GM23338 (cell line): ENCODE measurements at regions not wholly inside any gene's neighbourhood (a gene's known extent, or its start where the extent isn't known, plus 50 kb on each side); places are given as distances from the start of the nearest gene placed in this dataset.
"Not testable (repeated sequence)": the region's sequence is repeated elsewhere in the genome, so short reads cannot be mapped to it uniquely, and the experiment has no call there.

ENCODE experiments used
- CREB1 ChIP-seq: fragments of 250-450 bp; sonication (Bioruptor Pico); IDR thresholded peaks from 2 replicates; pipeline ENCODE4 v1.5.0; 2020; ENCODE audit warnings: low read depth, mild to moderate bottlenecking, moderate library complexity
- CTCF ChIP-seq, 2 experiments: fragments of 200-600 bp in 1 of 2; sonication (generic) in 1 of 2; conservative IDR thresholded peaks; 2 replicates each; pipeline versions ENCODE4 v1.5.1 to v1.6.1; 2016 to 2017; ENCODE audit warnings: antibody characterized with exemption in 2 of 2, low read depth in 2 of 2, mild to moderate bottlenecking in 2 of 2, moderate library complexity in 1 of 2
- EZH2 ChIP-seq: fragments of 200-600 bp; sonication (generic); IDR thresholded peaks from one replicate; pipeline ENCODE4 v1.8.0; 2017; ENCODE audit warnings: antibody characterized with exemption, mild to moderate bottlenecking, low read depth; ENCODE audit not compliant: unreplicated experiment
- EZH2phosphoT487 ChIP-seq: fragments of 200-600 bp; sonication (generic); IDR thresholded peaks from one replicate; pipeline ENCODE4 v1.8.1; 2018; ENCODE audit warnings: antibody characterized with exemption; ENCODE audit not compliant: unreplicated experiment
- JUNB ChIP-seq: IDR thresholded peaks from one replicate; pipeline ENCODE4 v1.6.1; 2016; ENCODE audit warnings: antibody characterized with exemption; ENCODE audit not compliant: unreplicated experiment
- POLR2AphosphoS5 ChIP-seq: IDR thresholded peaks from 2 replicates; pipeline ENCODE4 v1.6.1; 2016; ENCODE audit warnings: antibody characterized with exemption, low read depth
- REST ChIP-seq: IDR thresholded peaks from one replicate; pipeline ENCODE4 v1.6.1; 2018; ENCODE audit warnings: antibody characterized with exemption; ENCODE audit not compliant: unreplicated experiment
- STAT1 ChIP-seq: IDR thresholded peaks from one replicate; pipeline ENCODE4 v1.6.1; 2016; ENCODE audit warnings: antibody characterized with exemption; ENCODE audit not compliant: unreplicated experiment
- ZNF114 ChIP-seq: fragments of 250-450 bp; sonication (Bioruptor Pico); IDR thresholded peaks from 2 replicates; pipeline ENCODE4 v1.5.0; 2020; ENCODE audit warnings: mild to moderate bottlenecking, moderate library complexity

GRCh38 chr4:3381208-3381607 is 60.6 kb upstream of the HGFAC start:
- 0 out of 4 replicates have a peak, but pooled peaks of 1 of the 2 experiments have one; percentile 2 for TF ChIP-seq CTCF (conservative IDR thresholded peaks at IDR 0.05; ENCODE audit: low read depth in 2 of 2)
- TF ChIP-seq REST; EZH2; STAT1; POLR2AphosphoS5; CREB1 (CRISPR knock-in tag); JUNB; EZH2phosphoT487; ZNF114 (CRISPR knock-in tag): not testable (repeated sequence)
